K562 (cell line): ENCODE measurements at regions not wholly inside any gene's neighbourhood (a gene's known extent, or its start where the extent isn't known, plus 50 kb on each side); places are given as distances from the start of the nearest gene placed in this dataset.
A peak's percentile ranks its signal among the peaks of the same experiment; 100 is the strongest.

ENCODE experiments used
- ATAC-seq: fragments of 200-7000 bp; cut with Tn5 transposase; 3 replicates; pipeline ENCODE4 v1.9.1; 2020; ENCODE audit warnings: moderate library complexity
- BruUV-seq: library from RNA; stranded (reverse); fragments of 400-500 nt; replicated peaks from 2 replicates; lab custom pipeline; 2021; lab: Mats Ljungman, UMichigan
- CTCF ChIA-PET: fragments of 300-600 bp; formaldehyde crosslinking; extraction: SDS; loops from one replicate; lab custom pipeline; 2021; ENCODE audit warnings: low intra/inter-chr PET ratio; lab: Yijun Ruan, JAX
- POLR2A ChIA-PET: fragments of 300-600, 350-650 bp; sonication (Branson Sonifier 250); formaldehyde crosslinking; extraction: SDS; loops from one replicate; lab custom pipeline; 2021; ENCODE audit warnings: antibody characterized with exemption, inconsistent platforms; lab: Yijun Ruan, JAX
- DNase-seq, 4 experiments: peaks; one replicate each; pipeline versions ENCODE4 v3.0.0 to v3.0.0-alpha.2; 2011 to 2018; ENCODE audit warnings: low spot score in 3 of 4, mixed read lengths in 3 of 4; ENCODE audit errors: extremely low read depth in 1 of 4
- FAIRE-seq: peaks from 2 replicates; lab custom pipeline; 2011; peaks lifted over from hg19 to GRCh38; lab: Jason Lieb, UNC
- H2AFZ ChIP-seq: 2 replicates; pipeline ENCODE4 v1.6.0; 2011; ENCODE audit warnings: low read depth, low read length, control low read depth, inconsistent platforms
- H3K27ac ChIP-seq: fragments of 200-600 bp; 3 replicates; pipeline ENCODE4 v1.8.0; 2011; ENCODE audit warnings: low read depth, mild to moderate bottlenecking, control low read depth, inconsistent platforms, low read length, moderate library complexity, mixed read lengths; ENCODE audit errors: extremely low read depth
- H3K27me3 ChIP-seq, 2 experiments: fragments of 300-600 bp in 1 of 2; 2 replicates in 1 of 2; 3 replicates in 1 of 2; pipeline versions ENCODE4 v1.6.0 to v1.8.0; 2011; ENCODE audit warnings: inconsistent platforms in 2 of 2, low read length in 2 of 2, mild to moderate bottlenecking in 1 of 2, mixed read lengths in 1 of 2, moderate library complexity in 1 of 2; ENCODE audit not compliant: control insufficient read depth in 2 of 2, insufficient read depth in 2 of 2
- H3K36me3 ChIP-seq: fragments of 300-600 bp; 3 replicates; pipeline ENCODE4 v1.8.0; 2011; ENCODE audit warnings: mild to moderate bottlenecking, low read length, inconsistent platforms; ENCODE audit not compliant: control insufficient read depth, insufficient read depth
- H3K4me1 ChIP-seq, 2 experiments: fragments of 200-600 bp in 1 of 2; replicated peaks in 1 of 2; 2 replicates in 1 of 2; 3 replicates in 1 of 2; pipeline versions ENCODE4 v1.5.1 to v1.8.0; 2011; ENCODE audit warnings: inconsistent platforms in 2 of 2, low read length in 2 of 2, mild to moderate bottlenecking in 1 of 2, mixed read lengths in 1 of 2, moderate library complexity in 1 of 2; ENCODE audit not compliant: control insufficient read depth in 2 of 2, insufficient read depth in 2 of 2
- H3K4me2 ChIP-seq: 2 replicates; pipeline ENCODE4 v1.6.1; 2011; ENCODE audit warnings: low read length, control low read depth, inconsistent platforms, mixed read lengths; ENCODE audit not compliant: insufficient read depth
- H3K4me3 ChIP-seq: fragments of 200-600 bp; sonication (generic), shearing (Covaris generic); 2 replicates; pipeline ENCODE4 v1.5.1; 2016; ENCODE audit warnings: control low read depth, inconsistent platforms
- H3K79me2 ChIP-seq: fragments of 200-600 bp; 3 replicates; pipeline ENCODE4 v1.8.0; 2011; ENCODE audit warnings: low read length, inconsistent platforms; ENCODE audit not compliant: control insufficient read depth, insufficient read depth
- H3K9ac ChIP-seq, 2 experiments: 2 replicates each; pipeline versions ENCODE4 v1.6.0 to v1.6.1; 2011; ENCODE audit warnings: low read depth in 2 of 2, low read length in 2 of 2, control low read depth in 1 of 2, inconsistent platforms in 1 of 2, mild to moderate bottlenecking in 1 of 2, mixed read lengths in 1 of 2; ENCODE audit not compliant: insufficient read depth in 1 of 2
- H3K9me1 ChIP-seq: one replicate; pipeline ENCODE4 v1.6.0; 2011; ENCODE audit warnings: inconsistent platforms, mild to moderate bottlenecking, low read length, moderate library complexity; ENCODE audit not compliant: control insufficient read depth, insufficient read depth
- H3K9me3 ChIP-seq: replicated peaks from 2 replicates; pipeline ENCODE4 v1.5.1; 2011; ENCODE audit warnings: low read depth, low read length, inconsistent platforms; ENCODE audit not compliant: control insufficient read depth, insufficient read depth
- H4K20me1 ChIP-seq: replicated peaks from 2 replicates; pipeline ENCODE4 v1.6.1; 2011; ENCODE audit warnings: low read length, inconsistent platforms, mixed read lengths; ENCODE audit not compliant: control insufficient read depth, insufficient read depth
- BCL6 ChIP-seq: fragments of 250-450 bp; sonication (Bioruptor Pico); IDR thresholded peaks from 2 replicates; pipeline ENCODE4 v1.4.0; 2020
- CCNT2 ChIP-seq: IDR thresholded peaks from 2 replicates; pipeline ENCODE4 v1.6.1; 2011; ENCODE audit warnings: borderline replicate concordance, low read depth, mild to moderate bottlenecking, moderate library complexity, mixed read lengths, low read length; ENCODE audit not compliant: insufficient read length; ENCODE audit errors: extremely low read depth
- E2F3 ChIP-seq: fragments of 250-450 bp; sonication (Bioruptor Pico); IDR thresholded peaks from 2 replicates; pipeline ENCODE4 v1.4.0; 2020; ENCODE audit warnings: mild to moderate bottlenecking
- ESRRA ChIP-seq: fragments of 450-650 bp; IDR thresholded peaks from 2 replicates; pipeline ENCODE4 v1.6.1; 2014; ENCODE audit warnings: low read depth, mild to moderate bottlenecking, moderate library complexity, borderline replicate concordance
- ILK ChIP-seq: fragments of 450-650 bp; IDR thresholded peaks from 2 replicates; pipeline ENCODE4 v1.6.1; 2016; ENCODE audit warnings: missing genetic modification characterization, low read depth, mild to moderate bottlenecking, missing compliant biosample characterization, moderate library complexity, borderline replicate concordance
- KDM1A ChIP-seq, 2 experiments: fragments of 450-650 bp; IDR thresholded peaks; 2 replicates each; pipeline ENCODE4 v1.6.1; 2016; ENCODE audit warnings: mild to moderate bottlenecking in 2 of 2
- SMARCA4 ChIP-seq: fragments of 450-650 bp; IDR thresholded peaks from 2 replicates; pipeline ENCODE4 v1.6.1; 2016
- SMARCB1 ChIP-seq: IDR thresholded peaks from 2 replicates; pipeline ENCODE4 v1.6.1; 2011; ENCODE audit warnings: improper control_type of control experiment, low read depth; ENCODE audit not compliant: insufficient read length
- TAF15 ChIP-seq: fragments of 200-400 bp; formaldehyde crosslinking; IDR thresholded peaks from 2 replicates; pipeline ENCODE4 v1.6.1; 2017; ENCODE audit warnings: mild to moderate bottlenecking, low read depth, low read length, moderate library complexity
- ZNF766 ChIP-seq: fragments of 200-800 bp; sonication (Bioruptor generic); conservative IDR thresholded peaks from 2 replicates; pipeline ENCODE4 v1.6.1; 2016; ENCODE audit warnings: missing genetic modification characterization, missing compliant biosample characterization
- WGBS: fragments of 100-300 bp; shearing (Covaris generic); methylation state at CpG from one replicate; pipeline ENCODE4 v1.1.6; 2016; ENCODE audit warnings: low coverage, mixed read lengths; ENCODE audit not compliant: insufficient coverage; ENCODE audit errors: missing lambda C conversion rate; 5-methylcytosine and 5-hydroxymethylcytosine counted together
- in situ Hi-C: fragments of 300-500 bp; cut with MboI; formaldehyde crosslinking; loops from 4 replicates; pipeline ENCODE4 v1.15.0; 2018; ENCODE audit warnings: inconsistent platforms, mixed read lengths
- intact Hi-C: fragments of 100-400 bp; cut with micrococcal nuclease; formaldehyde crosslinking; loops from 2 replicates; pipeline ENCODE4 v1.14.2; 2022
- TF ChIP-seq, protein P1 (sequence below): fragments of 450-650 bp; formaldehyde crosslinking; IDR thresholded peaks from 2 replicates; pipeline ENCODE4 v1.4.0; 2020; ENCODE audit warnings: mild to moderate bottlenecking, mixed read lengths
- TF ChIP-seq, protein P2 (sequence below): fragments of 250-450 bp; sonication (Bioruptor Pico); IDR thresholded peaks from 2 replicates; pipeline ENCODE4 v1.4.0; 2020; ENCODE audit warnings: mild to moderate bottlenecking, moderate library complexity

DNA sequence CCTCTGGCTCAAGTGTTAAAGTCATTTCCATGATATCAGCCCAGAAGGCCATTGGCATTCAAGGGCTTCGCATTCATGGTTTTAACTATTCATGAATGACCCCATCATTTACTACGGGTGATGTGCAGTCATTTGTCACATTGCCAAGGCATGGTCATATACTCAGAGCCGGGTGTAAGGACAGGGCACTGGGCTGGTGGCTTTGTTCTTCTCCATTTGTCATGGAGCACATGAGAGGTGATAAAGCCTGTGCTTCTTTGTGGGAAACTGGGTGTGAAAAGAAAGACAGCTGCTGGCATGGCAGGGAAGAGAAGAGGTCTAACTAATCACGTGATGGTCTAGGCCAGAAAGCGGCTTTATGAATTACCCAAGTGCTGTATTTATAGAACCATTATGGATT lies 132.2 kb upstream of the PLXNA4 start:
- Histone ChIP-seq H3K9me3 (no peaks in the 10 kb centered on the region), H3K9ac (no peak overlapping the region), H3K27me3 (peaks cover 34 to 49% of the 10 kb centered on the region in 2 experiments), H3K4me2 (no peak overlapping the region), H3K4me3 (no peak overlapping the region), H3K79me2 (no peaks in the 10 kb centered on the region), H2AFZ (no peak overlapping the region), H3K27ac (no peak overlapping the region), H3K36me3 (no peaks in the 10 kb centered on the region), H3K9me1 (no peaks in the 10 kb centered on the region), H3K4me1 (no peaks in the 10 kb centered on the region), H4K20me1 (no peaks in the 10 kb centered on the region)
- 1% methylated on average over 5 of the region's 5 CpGs for WGBS
- in situ Hi-C loops: no loop called here
- POLR2A ChIA-PET: no interaction called here
- intact Hi-C loops: no loop called here
- CTCF ChIA-PET: no interaction called here
- no TSS peak for BruUV-seq
- DNase-seq: no peak
- no peak for FAIRE-seq
- no peak for ATAC-seq
- TF ChIP-seq, protein P1, sequence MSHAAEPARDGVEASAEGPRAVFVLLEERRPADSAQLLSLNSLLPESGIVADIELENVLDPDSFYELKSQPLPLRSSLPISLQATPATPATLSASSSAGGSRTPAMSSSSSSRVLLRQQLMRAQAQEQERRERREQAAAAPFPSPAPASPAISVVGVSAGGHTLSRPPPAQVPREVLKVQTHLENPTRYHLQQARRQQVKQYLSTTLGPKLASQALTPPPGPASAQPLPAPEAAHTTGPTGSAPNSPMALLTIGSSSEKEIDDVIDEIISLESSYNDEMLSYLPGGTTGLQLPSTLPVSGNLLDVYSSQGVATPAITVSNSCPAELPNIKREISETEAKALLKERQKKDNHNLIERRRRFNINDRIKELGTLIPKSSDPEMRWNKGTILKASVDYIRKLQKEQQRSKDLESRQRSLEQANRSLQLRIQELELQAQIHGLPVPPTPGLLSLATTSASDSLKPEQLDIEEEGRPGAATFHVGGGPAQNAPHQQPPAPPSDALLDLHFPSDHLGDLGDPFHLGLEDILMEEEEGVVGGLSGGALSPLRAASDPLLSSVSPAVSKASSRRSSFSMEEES: peak; percentile 88
- no peak for TF ChIP-seq KDM1A (IDR thresholded peaks at IDR 0.05)

- no peak for DNase-seq
- 0% methylated on average over 5 of the region's 5 CpGs for WGBS
- Histone ChIP-seq H3K4me1 (no peaks in the 10 kb centered on the region), H3K36me3 (no peaks in the 10 kb centered on the region), H4K20me1 (no peaks in the 10 kb centered on the region), H3K4me3 (no peak overlapping the region), H3K4me2 (no peak overlapping the region), H3K9ac (no peak overlapping the region), H3K79me2 (no peaks in the 10 kb centered on the region), H3K27ac (no peak overlapping the region), H3K9me1 (no peaks in the 10 kb centered on the region), H2AFZ (no peak overlapping the region), H3K27me3 (peaks cover 36 to 46% of the 10 kb centered on the region in 2 experiments), H3K9me3 (no peaks in the 10 kb centered on the region)
- POLR2A ChIA-PET: no interaction called here
- no peak for ATAC-seq
- BruUV-seq: no TSS peak
- intact Hi-C loops: no loop called here
- TF ChIP-seq ZNF766 (CRISPR knock-in tag) (no peak), BCL6 (CRISPR knock-in tag) (no peak), E2F3 (CRISPR knock-in tag) (no peak), CCNT2 (no peak), TAF15 (no peak), SMARCB1 (no peak), ESRRA (no peak), SMARCA4 (no peak), ILK (tag) (no peak)
- TF ChIP-seq, protein P2, sequence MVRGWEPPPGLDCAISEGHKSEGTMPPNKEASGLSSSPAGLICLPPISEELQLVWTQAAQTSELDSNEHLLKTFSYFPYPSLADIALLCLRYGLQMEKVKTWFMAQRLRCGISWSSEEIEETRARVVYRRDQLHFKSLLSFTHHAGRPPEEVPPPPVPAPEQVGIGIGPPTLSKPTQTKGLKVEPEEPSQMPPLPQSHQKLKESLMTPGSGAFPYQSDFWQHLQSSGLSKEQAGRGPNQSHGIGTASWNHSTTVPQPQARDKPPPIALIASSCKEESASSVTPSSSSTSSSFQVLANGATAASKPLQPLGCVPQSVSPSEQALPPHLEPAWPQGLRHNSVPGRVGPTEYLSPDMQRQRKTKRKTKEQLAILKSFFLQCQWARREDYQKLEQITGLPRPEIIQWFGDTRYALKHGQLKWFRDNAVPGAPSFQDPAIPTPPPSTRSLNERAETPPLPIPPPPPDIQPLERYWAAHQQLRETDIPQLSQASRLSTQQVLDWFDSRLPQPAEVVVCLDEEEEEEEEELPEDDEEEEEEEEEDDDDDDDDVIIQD (CRISPR knock-in tag): no peak
- CTCF ChIA-PET: no interaction called here
- no peak for FAIRE-seq
- in situ Hi-C loops: no loop called here
Measured at GRCh38 chr7:132705146-132705545, 128.9 kb upstream of the PLXNA4 start.
